OCI-LY1 (cell line): ENCODE measurements at regions not wholly inside any gene's neighbourhood (a gene's known extent, or its start where the extent isn't known, plus 50 kb on each side); places are given as distances from the start of the nearest gene placed in this dataset.

Source experiments
- EZH2 ChIP-seq: fragments of 200-600 bp; sonication (generic), shearing (Covaris generic); IDR thresholded peaks from 2 replicates; pipeline ENCODE4 v1.8.0; 2017; ENCODE audit warnings: borderline replicate concordance, mixed run types, mild to moderate bottlenecking, antibody characterized with exemption, low read length, moderate library complexity, mixed read lengths
- TF ChIP-seq, protein P1 (sequence below): fragments of 200-600 bp; sonication (generic), shearing (Covaris generic); IDR thresholded peaks from 2 replicates; pipeline ENCODE4 v1.5.1; 2017; ENCODE audit warnings: mild to moderate bottlenecking, antibody characterized with exemption, low read length, moderate library complexity, mixed read lengths

DNA sequence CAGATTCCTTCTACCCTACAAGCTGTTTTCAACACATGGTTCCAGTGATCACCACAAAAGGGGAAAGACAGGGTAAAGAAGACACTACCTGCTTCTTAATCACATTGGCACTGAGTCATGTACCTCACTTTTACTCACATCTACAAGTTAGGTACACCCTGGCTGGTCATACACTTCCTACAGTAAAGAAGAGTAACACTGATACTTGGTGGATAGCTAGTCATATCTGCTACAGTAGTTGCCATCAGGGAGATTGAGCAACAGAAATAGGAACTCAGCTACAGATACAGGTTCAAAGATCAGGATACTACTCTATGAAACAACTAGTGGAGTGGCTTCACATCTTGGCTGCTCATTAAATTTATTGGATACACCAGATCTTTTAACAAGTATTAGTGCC is 105.4 kb upstream of the DIAPH2 start:
- TF ChIP-seq, protein P1, sequence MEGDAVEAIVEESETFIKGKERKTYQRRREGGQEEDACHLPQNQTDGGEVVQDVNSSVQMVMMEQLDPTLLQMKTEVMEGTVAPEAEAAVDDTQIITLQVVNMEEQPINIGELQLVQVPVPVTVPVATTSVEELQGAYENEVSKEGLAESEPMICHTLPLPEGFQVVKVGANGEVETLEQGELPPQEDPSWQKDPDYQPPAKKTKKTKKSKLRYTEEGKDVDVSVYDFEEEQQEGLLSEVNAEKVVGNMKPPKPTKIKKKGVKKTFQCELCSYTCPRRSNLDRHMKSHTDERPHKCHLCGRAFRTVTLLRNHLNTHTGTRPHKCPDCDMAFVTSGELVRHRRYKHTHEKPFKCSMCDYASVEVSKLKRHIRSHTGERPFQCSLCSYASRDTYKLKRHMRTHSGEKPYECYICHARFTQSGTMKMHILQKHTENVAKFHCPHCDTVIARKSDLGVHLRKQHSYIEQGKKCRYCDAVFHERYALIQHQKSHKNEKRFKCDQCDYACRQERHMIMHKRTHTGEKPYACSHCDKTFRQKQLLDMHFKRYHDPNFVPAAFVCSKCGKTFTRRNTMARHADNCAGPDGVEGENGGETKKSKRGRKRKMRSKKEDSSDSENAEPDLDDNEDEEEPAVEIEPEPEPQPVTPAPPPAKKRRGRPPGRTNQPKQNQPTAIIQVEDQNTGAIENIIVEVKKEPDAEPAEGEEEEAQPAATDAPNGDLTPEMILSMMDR, result no peak
- no peak for TF ChIP-seq EZH2
